ENCODE measurements at regions not wholly inside any gene's neighbourhood (a gene's known extent, or its start where the extent isn't known, plus 50 kb on each side); places are given as distances from the start of the nearest gene placed in this dataset.

DNA sequence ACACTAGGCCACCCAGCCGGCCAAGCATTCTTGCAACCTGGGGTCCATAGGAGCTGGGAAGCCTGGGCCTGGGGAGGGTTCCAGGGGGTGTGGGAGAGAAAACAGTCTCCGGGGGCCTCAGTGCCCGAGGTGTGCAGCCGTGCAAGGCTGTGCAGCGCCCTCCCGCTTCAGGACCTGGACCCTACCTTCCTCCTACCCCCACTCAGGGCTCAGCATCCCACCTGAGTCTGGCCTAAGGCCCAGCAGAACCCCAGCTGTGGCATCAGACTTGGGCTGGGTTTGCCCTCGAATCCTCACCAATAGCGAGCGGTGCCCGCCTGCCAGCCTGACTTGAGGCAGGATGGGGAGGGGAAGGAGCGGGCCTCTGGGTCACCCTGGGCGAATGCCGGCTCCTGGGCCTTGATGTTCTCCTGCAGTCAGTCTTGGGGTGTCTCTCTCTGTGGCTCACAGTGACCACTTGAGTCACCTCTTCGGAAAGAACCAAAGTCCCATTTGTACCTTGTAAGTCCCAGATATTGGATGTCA, 53.6 kb upstream of the PPARA start:
- in situ Hi-C loops (cut with HindIII; ENCODE audit: low sequenced_read_pairs), result no loop called here
- H3K4me3 ChIP-seq (ENCODE audit: low read depth, low read length), result no peak overlapping the region
- TF ChIP-seq, protein P1, sequence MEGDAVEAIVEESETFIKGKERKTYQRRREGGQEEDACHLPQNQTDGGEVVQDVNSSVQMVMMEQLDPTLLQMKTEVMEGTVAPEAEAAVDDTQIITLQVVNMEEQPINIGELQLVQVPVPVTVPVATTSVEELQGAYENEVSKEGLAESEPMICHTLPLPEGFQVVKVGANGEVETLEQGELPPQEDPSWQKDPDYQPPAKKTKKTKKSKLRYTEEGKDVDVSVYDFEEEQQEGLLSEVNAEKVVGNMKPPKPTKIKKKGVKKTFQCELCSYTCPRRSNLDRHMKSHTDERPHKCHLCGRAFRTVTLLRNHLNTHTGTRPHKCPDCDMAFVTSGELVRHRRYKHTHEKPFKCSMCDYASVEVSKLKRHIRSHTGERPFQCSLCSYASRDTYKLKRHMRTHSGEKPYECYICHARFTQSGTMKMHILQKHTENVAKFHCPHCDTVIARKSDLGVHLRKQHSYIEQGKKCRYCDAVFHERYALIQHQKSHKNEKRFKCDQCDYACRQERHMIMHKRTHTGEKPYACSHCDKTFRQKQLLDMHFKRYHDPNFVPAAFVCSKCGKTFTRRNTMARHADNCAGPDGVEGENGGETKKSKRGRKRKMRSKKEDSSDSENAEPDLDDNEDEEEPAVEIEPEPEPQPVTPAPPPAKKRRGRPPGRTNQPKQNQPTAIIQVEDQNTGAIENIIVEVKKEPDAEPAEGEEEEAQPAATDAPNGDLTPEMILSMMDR (IDR thresholded peaks at IDR 0.05; ENCODE audit: low read depth, low read length), result no peak
- no peak for DNase-seq (ENCODE audit: low read depth, low spot score)

DNA sequence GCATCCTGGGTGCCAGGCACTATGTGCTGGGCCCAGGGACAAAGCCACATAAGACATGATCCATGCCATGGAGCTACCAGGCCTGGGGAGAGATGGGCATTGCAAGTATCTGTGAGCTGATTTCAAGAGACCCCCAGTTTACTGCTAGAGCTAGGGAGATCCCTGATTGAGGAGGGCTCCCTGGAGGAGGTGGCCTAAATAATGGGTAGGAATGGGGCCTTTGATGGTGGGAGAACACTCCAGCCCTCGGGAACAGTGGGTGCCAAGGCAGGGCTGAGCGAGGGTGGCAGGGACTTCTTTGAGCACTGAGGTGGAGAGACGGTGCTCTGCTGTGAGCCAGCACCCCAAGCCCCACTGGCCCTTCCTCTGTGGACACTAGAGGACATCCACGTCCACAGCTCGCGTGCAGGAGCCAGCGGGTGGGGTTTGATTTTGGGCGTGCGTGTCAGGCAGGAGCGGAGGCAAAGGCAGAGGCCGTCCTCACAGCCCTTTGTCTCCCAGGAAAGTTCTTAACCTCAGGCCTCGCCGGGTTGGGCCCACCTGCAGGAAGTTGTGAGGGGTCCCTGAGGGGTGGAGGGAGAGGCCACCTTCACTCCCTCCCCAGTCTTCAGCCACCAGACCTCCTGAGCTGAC, 52.9 kb upstream of the PPARA start:
- in situ Hi-C loops (cut with HindIII; ENCODE audit: low sequenced_read_pairs), result no loop called here
- no peak overlapping the region for H3K4me3 ChIP-seq (ENCODE audit: low read depth, low read length)
- TF ChIP-seq, protein P1 (IDR thresholded peaks at IDR 0.05; ENCODE audit: low read depth, low read length), result no peak
- DNase-seq (ENCODE audit: low read depth, low spot score), result no peak

DNA sequence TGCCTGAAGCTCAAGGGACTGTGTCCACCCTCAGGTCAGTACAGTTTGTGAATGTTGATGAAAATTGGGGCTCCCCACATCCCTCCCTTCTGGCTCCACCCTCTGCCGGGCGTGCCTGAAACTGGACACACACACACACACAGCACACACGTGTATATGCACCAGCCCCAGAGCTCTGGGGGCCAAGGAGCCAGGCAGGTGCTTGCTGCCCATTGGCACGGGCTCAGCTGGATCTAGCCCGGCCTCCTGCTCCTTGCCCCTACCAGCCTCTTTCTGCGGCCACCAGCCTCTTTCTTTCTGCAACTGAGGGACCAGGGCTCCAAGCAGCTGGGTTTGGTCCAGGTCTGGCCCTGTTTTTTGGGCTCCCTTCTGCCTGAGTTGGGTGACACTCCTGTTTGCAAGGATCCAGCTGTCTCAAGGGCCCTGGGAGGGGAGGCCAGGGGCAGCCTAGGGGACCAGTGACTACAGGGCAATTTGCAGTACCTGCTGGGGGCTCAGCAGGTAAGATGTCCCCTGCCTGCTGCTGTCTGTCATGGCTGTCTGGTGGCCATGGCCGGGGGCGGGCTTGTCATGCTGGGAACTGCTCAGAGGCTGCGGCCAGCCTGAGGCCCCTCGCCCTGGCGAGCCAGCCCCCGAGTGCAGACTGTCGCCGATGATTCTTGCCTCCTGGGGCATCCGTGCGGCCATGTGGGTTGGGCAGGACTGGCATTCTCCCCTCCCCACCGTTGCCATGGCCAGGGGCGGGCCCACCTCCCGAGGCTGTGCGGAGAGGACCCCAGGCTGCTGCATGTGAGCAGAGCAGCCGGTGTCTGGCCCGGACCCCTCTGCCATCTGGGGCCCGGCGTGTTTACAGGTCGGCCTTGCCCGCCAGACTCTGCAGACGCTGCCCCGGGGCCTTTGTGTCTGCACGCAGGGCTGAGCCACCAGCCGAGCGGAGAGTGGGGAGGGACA, 51.5 kb upstream of the PPARA start:
- in situ Hi-C loops (cut with HindIII; ENCODE audit: low sequenced_read_pairs), result no loop called here
- DNase-seq (ENCODE audit: low read depth, low spot score), result no peak
- TF ChIP-seq, protein P1 (IDR thresholded peaks at IDR 0.05; ENCODE audit: low read depth, low read length), result no peak
- H3K4me3 ChIP-seq (ENCODE audit: low read depth, low read length), result no peak overlapping the region

DNA sequence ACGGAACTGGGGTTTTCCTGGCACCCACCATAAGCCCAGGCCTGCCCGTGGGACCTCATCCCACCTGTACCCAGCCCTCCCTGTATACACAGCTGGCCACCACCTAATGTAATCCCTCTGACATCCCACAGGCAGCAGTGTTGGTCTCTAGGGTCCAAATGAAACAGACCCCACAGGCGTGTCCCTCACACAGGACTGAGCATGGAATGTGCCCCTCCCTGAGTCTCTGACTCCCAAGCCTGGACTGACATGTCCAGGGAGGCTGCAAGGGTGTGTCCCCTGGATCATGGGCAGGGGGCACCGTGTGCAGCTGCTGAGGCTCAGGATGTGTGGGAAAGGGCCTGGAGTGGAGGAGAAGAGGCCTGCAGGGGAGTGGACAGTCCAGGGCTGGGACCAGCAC, 50.6 kb upstream of the PPARA start:
- no peak overlapping the region for H3K4me3 ChIP-seq (ENCODE audit: low read depth, low read length)
- in situ Hi-C loops (cut with HindIII; ENCODE audit: low sequenced_read_pairs), result no loop called here
- TF ChIP-seq, protein P1 (IDR thresholded peaks at IDR 0.05; ENCODE audit: low read depth, low read length), result no peak
- no peak for DNase-seq (ENCODE audit: low read depth, low spot score)

DNA sequence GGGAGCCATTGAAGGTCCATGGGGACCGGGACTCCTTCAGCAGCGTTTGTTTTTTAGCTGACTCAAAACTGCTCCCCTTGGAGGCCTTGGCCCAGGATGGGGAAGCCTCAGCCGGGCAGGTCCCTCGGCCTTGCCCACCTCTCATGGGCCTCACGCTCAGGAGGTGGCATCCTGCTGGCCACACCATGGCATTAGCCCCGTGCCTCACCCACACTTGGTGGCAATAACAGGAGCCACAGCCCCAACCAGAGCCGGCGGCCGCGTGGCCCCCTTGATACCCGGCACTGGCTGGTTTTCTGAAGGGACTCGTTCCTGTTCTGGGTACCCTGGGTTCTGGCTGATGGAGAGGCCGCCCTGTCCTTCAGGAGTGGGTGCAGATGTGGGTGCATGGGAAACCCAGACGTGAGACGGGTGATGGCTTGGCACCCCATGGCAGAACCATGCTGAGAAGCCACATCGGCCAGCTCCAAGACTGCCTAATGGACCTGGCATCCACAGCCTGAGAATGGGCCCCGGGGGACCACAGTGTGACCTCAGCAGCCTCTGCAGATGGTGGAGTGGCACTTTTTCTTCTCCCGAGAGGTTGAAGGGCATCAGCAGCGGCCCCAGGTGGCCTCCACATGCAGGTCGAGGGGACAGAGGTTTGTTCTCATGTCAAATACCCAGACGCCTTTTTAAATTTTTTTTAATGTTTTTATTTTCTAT, 49.8 kb upstream of the PPARA start:
- no peak for DNase-seq (ENCODE audit: low read depth, low spot score)
- TF ChIP-seq, protein P1 (IDR thresholded peaks at IDR 0.05; ENCODE audit: low read depth, low read length), result no peak
- no peak overlapping the region for H3K4me3 ChIP-seq (ENCODE audit: low read depth, low read length)
- in situ Hi-C loops (cut with HindIII; ENCODE audit: low sequenced_read_pairs), result no loop called here
